A549 (cell line): ENCODE measurements at regions not wholly inside any gene's neighbourhood (a gene's known extent, or its start where the extent isn't known, plus 50 kb on each side); places are given as distances from the start of the nearest gene placed in this dataset.

ENCODE experiments used
- CEBPB ChIP-seq, 2 experiments: fragments of >200 bp in 1 of 2; sonication (Bioruptor Twin) in 1 of 2; formaldehyde crosslinking in 1 of 2; IDR thresholded peaks; 2 replicates each; pipeline ENCODE4 v1.6.1; 2012 to 2016
- CTCF ChIP-seq: fragments of >200 bp; sonication (Bioruptor Twin); formaldehyde crosslinking; IDR thresholded peaks from 3 replicates; pipeline ENCODE4 v1.5.1; 2016
- EP300 ChIP-seq, 2 experiments: fragments of >200 bp; sonication (Bioruptor Twin); formaldehyde crosslinking; IDR thresholded peaks; 2 replicates in 1 of 2; 3 replicates in 1 of 2; pipeline ENCODE4 v1.6.1; 2016 to 2017
- HDAC2 ChIP-seq: fragments of 200-600 bp; sonication (generic); IDR thresholded peaks from 2 replicates; pipeline ENCODE4 v1.6.1; 2016
- MAX ChIP-seq: IDR thresholded peaks from 2 replicates; pipeline ENCODE4 v1.6.1; 2012
- NFE2L2 ChIP-seq: fragments of 150-350 bp; conservative IDR thresholded peaks from 2 replicates; pipeline ENCODE4 v1.6.1; 2014; ENCODE audit warnings: low read length
- PBX3 ChIP-seq: IDR thresholded peaks from 2 replicates; pipeline ENCODE4 v1.6.1; 2012
- POLR2A ChIP-seq: IDR thresholded peaks from 2 replicates; pipeline ENCODE4 v1.6.1; 2012; ENCODE audit warnings: mild to moderate bottlenecking, low read length
- RARB ChIP-seq: fragments of 250-450 bp; sonication (Bioruptor Pico); IDR thresholded peaks from 2 replicates; pipeline ENCODE4 v1.8.0; 2021; ENCODE audit warnings: mild to moderate bottlenecking, moderate library complexity
- RCOR1 ChIP-seq: fragments of 150-350 bp; IDR thresholded peaks from 2 replicates; pipeline ENCODE4 v1.6.1; 2014; ENCODE audit warnings: antibody characterized with exemption, low read length, low read depth
- RFX5 ChIP-seq: fragments of 450-650 bp; IDR thresholded peaks from 2 replicates; pipeline ENCODE4 v1.7.1; 2014; ENCODE audit warnings: antibody characterized with exemption, mild to moderate bottlenecking, moderate library complexity
- USF2 ChIP-seq: fragments of 450-650 bp; IDR thresholded peaks from 2 replicates; pipeline ENCODE4 v1.6.1; 2014; ENCODE audit warnings: antibody characterized with exemption

- TF ChIP-seq CTCF (no peak), HDAC2 (no peak), USF2 (no peak), PBX3 (no peak), RFX5 (no peak), RARB (CRISPR knock-in tag) (no peak), POLR2A (no peak), CEBPB (IDR thresholded peaks at IDR 0.05) (no peak), EP300 (IDR thresholded peaks at IDR 0.05) (no peak), MAX (no peak), NFE2L2 (no peak), RCOR1 (no peak)
Measured at GRCh38 chr12:90828621-90829020, 126.4 kb downstream of the CCER1 start.
